IMR-90 (cell line): ENCODE measurements at regions not wholly inside any gene's neighbourhood (a gene's known extent, or its start where the extent isn't known, plus 50 kb on each side); places are given as distances from the start of the nearest gene placed in this dataset.

ENCODE experiments used
- ATAC-seq: fragments of 200-7000 bp; cut with Tn5 transposase; 2 replicates; pipeline ENCODE4 v1.9.1; 2020; ENCODE audit warnings: low read depth, mild to moderate bottlenecking, moderate library complexity
- BruUV-seq: library from RNA; stranded (reverse); fragments of 400-500 nt; replicated peaks from 2 replicates; lab custom pipeline; 2021; lab: Mats Ljungman, UMichigan
- CTCF ChIA-PET: fragments of 300-600 bp; formaldehyde crosslinking; extraction: SDS; loops from one replicate; lab custom pipeline; 2021; ENCODE audit warnings: antibody characterized with exemption; lab: Yijun Ruan, JAX
- POLR2A ChIA-PET: fragments of 300-600 bp; sonication (Branson Sonifier 250); formaldehyde crosslinking; loops from one replicate; lab custom pipeline; 2022; ENCODE audit warnings: antibody characterized with exemption; ENCODE audit not compliant: unreplicated experiment; lab: Charles Lee
- DNase-seq: peaks from one replicate; pipeline ENCODE4 v3.0.0; 2013
- H2AFZ ChIP-seq: replicated peaks from 2 replicates; pipeline ENCODE3; 2013; ENCODE audit warnings: low read length, mild to moderate bottlenecking; ENCODE audit not compliant: poor library complexity
- H2AK5ac ChIP-seq: 2 replicates; pipeline ENCODE4 v1.6.1; 2013; ENCODE audit warnings: low read depth, low read length, inconsistent platforms
- H2AK9ac ChIP-seq: replicated peaks from 2 replicates; pipeline ENCODE3; 2013; ENCODE audit warnings: mild to moderate bottlenecking, low read depth, low read length, moderate library complexity; ENCODE audit not compliant: poor library complexity
- H2BK120ac ChIP-seq: 2 replicates; pipeline ENCODE4 v1.6.1; 2013; ENCODE audit warnings: low read depth, low read length, inconsistent platforms
- H2BK15ac ChIP-seq: 3 replicates; pipeline ENCODE4 v1.6.1; 2013; ENCODE audit warnings: low read depth, low read length, inconsistent platforms
- H2BK20ac ChIP-seq: 2 replicates; pipeline ENCODE4 v1.6.1; 2013; ENCODE audit warnings: low read depth, mild to moderate bottlenecking, inconsistent platforms, low read length, moderate library complexity
- H2BK5ac ChIP-seq: 2 replicates; pipeline ENCODE4 v1.6.1; 2013; ENCODE audit warnings: mild to moderate bottlenecking, low read depth, low read length, inconsistent platforms; ENCODE audit not compliant: poor library complexity, severe bottlenecking
- H3K14ac ChIP-seq: replicated peaks from 2 replicates; pipeline ENCODE4 v1.6.1; 2013; ENCODE audit warnings: low read depth, low read length, inconsistent platforms
- H3K18ac ChIP-seq: 2 replicates; pipeline ENCODE4 v1.6.1; 2013; ENCODE audit warnings: low read depth, low read length, control low read depth
- H3K23ac ChIP-seq: 2 replicates; pipeline ENCODE4 v1.6.1; 2013; ENCODE audit warnings: low read depth, low read length, inconsistent platforms
- H3K27ac ChIP-seq: 2 replicates; pipeline ENCODE4 v1.5.1; 2013; ENCODE audit warnings: mild to moderate bottlenecking, control low read depth, low read length; ENCODE audit not compliant: insufficient read depth
- H3K27me3 ChIP-seq: 2 replicates; pipeline ENCODE4 v1.6.1; 2013; ENCODE audit warnings: low read length; ENCODE audit not compliant: control insufficient read depth, insufficient read depth
- H3K36me3 ChIP-seq: 2 replicates; pipeline ENCODE4 v1.6.1; 2013; ENCODE audit warnings: low read length, mixed read lengths; ENCODE audit not compliant: control insufficient read depth, insufficient read depth
- H3K4ac ChIP-seq: 2 replicates; pipeline ENCODE4 v1.6.1; 2013; ENCODE audit warnings: low read depth, low read length, inconsistent platforms
- H3K4me1 ChIP-seq: 2 replicates; pipeline ENCODE4 v1.6.1; 2013; ENCODE audit warnings: low read length, mixed read lengths; ENCODE audit not compliant: control insufficient read depth, insufficient read depth
- H3K4me2 ChIP-seq: 2 replicates; pipeline ENCODE4 v1.6.1; 2013; ENCODE audit warnings: low read depth, mild to moderate bottlenecking, control low read depth, low read length, moderate library complexity
- H3K4me3 ChIP-seq: 2 replicates; pipeline ENCODE4 v1.5.1; 2013; ENCODE audit warnings: low read depth, mild to moderate bottlenecking, control low read depth, low read length, moderate library complexity; ENCODE audit not compliant: insufficient read depth
- H3K56ac ChIP-seq: 2 replicates; pipeline ENCODE4 v1.6.1; 2013; ENCODE audit warnings: low read length, inconsistent platforms; ENCODE audit not compliant: insufficient read depth; ENCODE audit errors: extremely low read depth
- H3K79me1 ChIP-seq, 2 experiments: 2 replicates each; pipeline ENCODE4 v1.6.1; 2013; ENCODE audit warnings: low read length in 2 of 2, inconsistent platforms in 1 of 2, low read depth in 1 of 2
- H3K9ac ChIP-seq: 2 replicates; pipeline ENCODE4 v1.6.1; 2013; ENCODE audit warnings: low read depth, low read length, control low read depth
- H3K9me1 ChIP-seq: 2 replicates; pipeline ENCODE4 v1.6.1; 2013; ENCODE audit warnings: low read length, inconsistent platforms; ENCODE audit not compliant: insufficient read depth
- H3K9me3 ChIP-seq: 2 replicates; pipeline ENCODE4 v1.6.1; 2013; ENCODE audit warnings: low read length; ENCODE audit not compliant: control insufficient read depth, insufficient read depth
- H4K20me1 ChIP-seq: 2 replicates; pipeline ENCODE4 v1.6.1; 2013; ENCODE audit warnings: low read length, inconsistent platforms; ENCODE audit not compliant: insufficient read depth
- H4K5ac ChIP-seq: 2 replicates; pipeline ENCODE4 v1.6.1; 2013; ENCODE audit warnings: mild to moderate bottlenecking, low read depth, low read length, control low read depth
- H4K8ac ChIP-seq, 2 experiments: 2 replicates each; pipeline ENCODE4 v1.6.1; 2013; ENCODE audit warnings: low read depth in 2 of 2, low read length in 2 of 2, control low read depth in 1 of 2, inconsistent platforms in 1 of 2
- H4K91ac ChIP-seq: 2 replicates; pipeline ENCODE4 v1.6.1; 2013; ENCODE audit warnings: low read depth, low read length, inconsistent platforms; ENCODE audit not compliant: insufficient read depth
- BHLHE40 ChIP-seq: fragments of 150-350 bp; IDR thresholded peaks from 2 replicates; pipeline ENCODE4 v1.6.1; 2016; ENCODE audit warnings: mild to moderate bottlenecking, low read depth, low read length
- CEBPB ChIP-seq: IDR thresholded peaks from 2 replicates; pipeline ENCODE4 v1.6.1; 2012; ENCODE audit warnings: low read depth, low read length, improper control_type of control experiment
- CHD1 ChIP-seq: IDR thresholded peaks from 2 replicates; pipeline ENCODE4 v1.6.1; 2012; ENCODE audit warnings: low read depth, low read length, improper control_type of control experiment
- FOS ChIP-seq: fragments of 150-350 bp; IDR thresholded peaks from 2 replicates; pipeline ENCODE4 v1.6.1; 2016; ENCODE audit warnings: low read depth, low read length
- MAZ ChIP-seq: IDR thresholded peaks from 2 replicates; pipeline ENCODE4 v1.6.1; 2012; ENCODE audit warnings: low read depth, mild to moderate bottlenecking, low read length, improper control_type of control experiment, moderate library complexity, borderline replicate concordance
- MXI1 ChIP-seq: IDR thresholded peaks from 2 replicates; pipeline ENCODE4 v1.6.1; 2012; ENCODE audit warnings: low read depth, mild to moderate bottlenecking, low read length, moderate library complexity, borderline replicate concordance
- NFE2L2 ChIP-seq: fragments of 150-350 bp; IDR thresholded peaks from 2 replicates; pipeline ENCODE4 v1.6.1; 2016; ENCODE audit warnings: low read depth, mild to moderate bottlenecking, low read length
- RCOR1 ChIP-seq: IDR thresholded peaks from 2 replicates; pipeline ENCODE4 v1.6.1; 2012; ENCODE audit warnings: mild to moderate bottlenecking, low read length, improper control_type of control experiment; ENCODE audit not compliant: insufficient replicate concordance
- RFX5 ChIP-seq: IDR thresholded peaks from 2 replicates; pipeline ENCODE4 v1.8.0; 2012; ENCODE audit warnings: low read depth, mild to moderate bottlenecking, low read length, moderate library complexity
- WGBS, 2 experiments: methylation state at CpG; one replicate each; pipeline versions ENCODE4 v1.1.5 to v1.1.7; 2013; ENCODE audit warnings: missing lambda C conversion rate in 2 of 2; ENCODE audit not compliant: insufficient read length in 1 of 2; ENCODE audit errors: extremely low coverage in 2 of 2; 5-methylcytosine and 5-hydroxymethylcytosine counted together
- dilution Hi-C: fragments of 300-500 bp; cut with HindIII; formaldehyde crosslinking; loops from one replicate; pipeline ENCODE4 v1.14.3; 2018; ENCODE audit warnings: low sequenced_read_pairs; ENCODE audit not compliant: unreplicated experiment
- in situ Hi-C: fragments of 300-500 bp; cut with MboI; formaldehyde crosslinking; loops from 3 replicates; pipeline ENCODE4 v1.14.3; 2019; ENCODE audit warnings: low sequenced_read_pairs, inconsistent platforms, mixed read lengths
- intact Hi-C: fragments of 100-400 bp; cut with micrococcal nuclease; formaldehyde crosslinking; loops from 2 replicates; pipeline ENCODE4 v1.10.0; 2022
- TF ChIP-seq, protein P1 (sequence below): fragments of 150-350 bp; IDR thresholded peaks from 2 replicates; pipeline ENCODE4 v1.6.1; 2016; ENCODE audit warnings: low read depth, mild to moderate bottlenecking, low read length, moderate library complexity, borderline replicate concordance
- TF ChIP-seq, protein P2 (sequence below): conservative IDR thresholded peaks from 2 replicates; pipeline ENCODE4 v1.5.1; 2012; ENCODE audit warnings: mild to moderate bottlenecking, low read depth, low read length, improper control_type of control experiment

- H3K4me1 ChIP-seq, result no peaks in the 10 kb centered on the region
- H4K20me1 ChIP-seq, result no peaks in the 10 kb centered on the region
- POLR2A ChIA-PET, result no interaction called here
- H2BK20ac ChIP-seq, result no peak overlapping the region
- no peak overlapping the region for H2BK5ac ChIP-seq
- intact Hi-C loops (no loop called here), in situ Hi-C loops (no loop called here), dilution Hi-C loops (no loop called here)
- ATAC-seq (no peak), DNase-seq (no peak)
- no peak overlapping the region for H3K18ac ChIP-seq
- H2AFZ ChIP-seq, result no peak overlapping the region
- no peak overlapping the region for H4K8ac ChIP-seq
- TF ChIP-seq, protein P1, sequence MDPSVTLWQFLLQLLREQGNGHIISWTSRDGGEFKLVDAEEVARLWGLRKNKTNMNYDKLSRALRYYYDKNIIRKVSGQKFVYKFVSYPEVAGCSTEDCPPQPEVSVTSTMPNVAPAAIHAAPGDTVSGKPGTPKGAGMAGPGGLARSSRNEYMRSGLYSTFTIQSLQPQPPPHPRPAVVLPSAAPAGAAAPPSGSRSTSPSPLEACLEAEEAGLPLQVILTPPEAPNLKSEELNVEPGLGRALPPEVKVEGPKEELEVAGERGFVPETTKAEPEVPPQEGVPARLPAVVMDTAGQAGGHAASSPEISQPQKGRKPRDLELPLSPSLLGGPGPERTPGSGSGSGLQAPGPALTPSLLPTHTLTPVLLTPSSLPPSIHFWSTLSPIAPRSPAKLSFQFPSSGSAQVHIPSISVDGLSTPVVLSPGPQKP, result no peak
- TF ChIP-seq MAZ (no peak), MXI1 (no peak), BHLHE40 (no peak), CEBPB (no peak), FOS (no peak), RFX5 (no peak), NFE2L2 (no peak), CHD1 (no peak), RCOR1 (no peak)
- TF ChIP-seq, protein P2, sequence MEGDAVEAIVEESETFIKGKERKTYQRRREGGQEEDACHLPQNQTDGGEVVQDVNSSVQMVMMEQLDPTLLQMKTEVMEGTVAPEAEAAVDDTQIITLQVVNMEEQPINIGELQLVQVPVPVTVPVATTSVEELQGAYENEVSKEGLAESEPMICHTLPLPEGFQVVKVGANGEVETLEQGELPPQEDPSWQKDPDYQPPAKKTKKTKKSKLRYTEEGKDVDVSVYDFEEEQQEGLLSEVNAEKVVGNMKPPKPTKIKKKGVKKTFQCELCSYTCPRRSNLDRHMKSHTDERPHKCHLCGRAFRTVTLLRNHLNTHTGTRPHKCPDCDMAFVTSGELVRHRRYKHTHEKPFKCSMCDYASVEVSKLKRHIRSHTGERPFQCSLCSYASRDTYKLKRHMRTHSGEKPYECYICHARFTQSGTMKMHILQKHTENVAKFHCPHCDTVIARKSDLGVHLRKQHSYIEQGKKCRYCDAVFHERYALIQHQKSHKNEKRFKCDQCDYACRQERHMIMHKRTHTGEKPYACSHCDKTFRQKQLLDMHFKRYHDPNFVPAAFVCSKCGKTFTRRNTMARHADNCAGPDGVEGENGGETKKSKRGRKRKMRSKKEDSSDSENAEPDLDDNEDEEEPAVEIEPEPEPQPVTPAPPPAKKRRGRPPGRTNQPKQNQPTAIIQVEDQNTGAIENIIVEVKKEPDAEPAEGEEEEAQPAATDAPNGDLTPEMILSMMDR, result no peak
- H3K9me3 ChIP-seq, result peaks cover 17% of the 10 kb centered on the region
- no peak overlapping the region for H2BK120ac ChIP-seq
- BruUV-seq, result no TSS peak
- CTCF ChIA-PET, result no interaction called here
- H2BK15ac ChIP-seq, result no peak overlapping the region
- no peak overlapping the region for H3K4me2 ChIP-seq
- H3K56ac ChIP-seq, result no peak overlapping the region
- H3K14ac ChIP-seq, result no peak overlapping the region
- no peaks in the 10 kb centered on the region for H3K9me1 ChIP-seq
- H3K23ac ChIP-seq, result no peak overlapping the region
- H3K27ac ChIP-seq, result no peak overlapping the region
- H4K5ac ChIP-seq, result no peak overlapping the region
- no peak overlapping the region for H4K91ac ChIP-seq
- no peak overlapping the region for H3K9ac ChIP-seq
- H3K79me1 ChIP-seq, result no peaks in the 10 kb centered on the region
- no peak overlapping the region for H2AK5ac ChIP-seq
- no peak overlapping the region for H2AK9ac ChIP-seq
- 63% methylated on average over 16 of the region's 30 CpGs; no CpG with 5 or more reads in 1 of the 2 experiments for WGBS, 2 experiments
- no peak overlapping the region for H3K4ac ChIP-seq
- H3K36me3 ChIP-seq, result no peaks in the 10 kb centered on the region
- H3K27me3 ChIP-seq, result no peaks in the 10 kb centered on the region
- H3K4me3 ChIP-seq, result no peak overlapping the region
Measured at GRCh38 chr5:3854188-3854821, 258.7 kb downstream of the IRX1 start.
